Vagina (tissue), 2 donors: ENCODE measurements at regions not wholly inside any gene's neighbourhood (a gene's known extent, or its start where the extent isn't known, plus 50 kb on each side); places are given as distances from the start of the nearest gene placed in this dataset.

Source experiments
- POLR2A ChIP-seq, 2 donors: fragments of 450-650 bp; IDR thresholded peaks; one replicate each; pipeline ENCODE4 v1.6.1; 2017; ENCODE audit warnings: antibody characterized with exemption in 2 of 2, mild to moderate bottlenecking in 2 of 2, moderate library complexity in 2 of 2
- POLR2AphosphoS5 ChIP-seq, 2 donors: sonication (generic); formaldehyde crosslinking; IDR thresholded peaks; one replicate each; pipeline ENCODE4 v1.9.0; 2017; ENCODE audit warnings: antibody characterized with exemption in 2 of 2, mild to moderate bottlenecking in 2 of 2, low read depth in 1 of 2; ENCODE audit not compliant: insufficient read depth in 1 of 2
- TF ChIP-seq, protein P1 (sequence below), 3 experiments: fragments of 450-650 bp in 2 of 3; fragments of 200-600 bp in 1 of 3; sonication (generic) in 1 of 3; IDR thresholded peaks; one replicate each; pipeline ENCODE4 v1.5.1; 2017 to 2019; ENCODE audit warnings: antibody characterized with exemption in 3 of 3, mild to moderate bottlenecking in 2 of 3, moderate library complexity in 2 of 3

DNA sequence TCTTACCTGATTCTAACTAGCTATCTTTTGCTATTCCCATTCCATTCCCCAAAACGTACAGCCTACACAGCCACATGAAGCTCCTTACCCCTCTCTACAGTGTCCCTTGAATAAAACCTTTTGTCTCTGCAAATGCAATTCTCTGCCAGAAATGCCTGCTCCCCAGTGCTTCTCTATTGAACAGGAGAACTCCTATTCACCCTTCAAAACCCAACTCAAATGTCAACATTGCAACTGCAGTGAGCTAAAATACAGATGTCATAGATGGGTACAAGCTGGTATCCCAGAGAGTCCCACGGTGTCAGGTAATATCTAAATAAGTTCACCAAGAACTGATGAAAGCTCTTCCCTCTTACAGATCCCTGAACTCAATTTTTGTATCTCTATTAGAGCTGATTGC, 421.7 kb downstream of the INSC start:
- TF ChIP-seq, protein P1, sequence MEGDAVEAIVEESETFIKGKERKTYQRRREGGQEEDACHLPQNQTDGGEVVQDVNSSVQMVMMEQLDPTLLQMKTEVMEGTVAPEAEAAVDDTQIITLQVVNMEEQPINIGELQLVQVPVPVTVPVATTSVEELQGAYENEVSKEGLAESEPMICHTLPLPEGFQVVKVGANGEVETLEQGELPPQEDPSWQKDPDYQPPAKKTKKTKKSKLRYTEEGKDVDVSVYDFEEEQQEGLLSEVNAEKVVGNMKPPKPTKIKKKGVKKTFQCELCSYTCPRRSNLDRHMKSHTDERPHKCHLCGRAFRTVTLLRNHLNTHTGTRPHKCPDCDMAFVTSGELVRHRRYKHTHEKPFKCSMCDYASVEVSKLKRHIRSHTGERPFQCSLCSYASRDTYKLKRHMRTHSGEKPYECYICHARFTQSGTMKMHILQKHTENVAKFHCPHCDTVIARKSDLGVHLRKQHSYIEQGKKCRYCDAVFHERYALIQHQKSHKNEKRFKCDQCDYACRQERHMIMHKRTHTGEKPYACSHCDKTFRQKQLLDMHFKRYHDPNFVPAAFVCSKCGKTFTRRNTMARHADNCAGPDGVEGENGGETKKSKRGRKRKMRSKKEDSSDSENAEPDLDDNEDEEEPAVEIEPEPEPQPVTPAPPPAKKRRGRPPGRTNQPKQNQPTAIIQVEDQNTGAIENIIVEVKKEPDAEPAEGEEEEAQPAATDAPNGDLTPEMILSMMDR (IDR thresholded peaks at IDR 0.05) = no peak
- no peak for TF ChIP-seq POLR2A (IDR thresholded peaks at IDR 0.05)
- TF ChIP-seq POLR2AphosphoS5 (IDR thresholded peaks at IDR 0.05; ENCODE audit: insufficient read depth in 1 of 2, low read depth in 1 of 2) = no peak
